Fibroblast of the aortic adventitia (primary cell): ENCODE measurements at regions not wholly inside any gene's neighbourhood (a gene's known extent, or its start where the extent isn't known, plus 50 kb on each side); places are given as distances from the start of the nearest gene placed in this dataset.

ENCODE experiments used
- DNase-seq: peaks from one replicate; pipeline ENCODE4 v3.0.0-alpha.2; 2010; ENCODE audit warnings: low read depth
- H3K4me3 ChIP-seq: 2 replicates; pipeline ENCODE4 v1.5.1; 2011; ENCODE audit warnings: low read depth, mild to moderate bottlenecking, control low read depth, low read length, moderate library complexity
- CTCF ChIP-seq: IDR thresholded peaks from 2 replicates; pipeline ENCODE4 v1.5.1; 2011; ENCODE audit warnings: mild to moderate bottlenecking, low read length, control low read depth, inconsistent platforms; ENCODE audit not compliant: insufficient read depth

- TF ChIP-seq CTCF = no peak
- no peak overlapping the region for H3K4me3 ChIP-seq
- DNase-seq = peak; percentile 51
Measured at GRCh38 chr2:67879586-67880290, 183.1 kb downstream of the C1D start.

- TF ChIP-seq CTCF = no peak
- DNase-seq = peak; percentile 37
- H3K4me3 ChIP-seq = no peak overlapping the region
Measured at GRCh38 chr2:67880291-67880761, 182.5 kb downstream of the C1D start.

GRCh38 chr2:67881816-67882215, 181.0 kb downstream of the C1D start:
- no peak overlapping the region for H3K4me3 ChIP-seq
- no peak for DNase-seq
- TF ChIP-seq CTCF = no peak

- no peak for DNase-seq
- no peak overlapping the region for H3K4me3 ChIP-seq
- no peak for TF ChIP-seq CTCF
Measured at GRCh38 chr2:67883316-67884087, 179.3 kb downstream of the C1D start.

DNA sequence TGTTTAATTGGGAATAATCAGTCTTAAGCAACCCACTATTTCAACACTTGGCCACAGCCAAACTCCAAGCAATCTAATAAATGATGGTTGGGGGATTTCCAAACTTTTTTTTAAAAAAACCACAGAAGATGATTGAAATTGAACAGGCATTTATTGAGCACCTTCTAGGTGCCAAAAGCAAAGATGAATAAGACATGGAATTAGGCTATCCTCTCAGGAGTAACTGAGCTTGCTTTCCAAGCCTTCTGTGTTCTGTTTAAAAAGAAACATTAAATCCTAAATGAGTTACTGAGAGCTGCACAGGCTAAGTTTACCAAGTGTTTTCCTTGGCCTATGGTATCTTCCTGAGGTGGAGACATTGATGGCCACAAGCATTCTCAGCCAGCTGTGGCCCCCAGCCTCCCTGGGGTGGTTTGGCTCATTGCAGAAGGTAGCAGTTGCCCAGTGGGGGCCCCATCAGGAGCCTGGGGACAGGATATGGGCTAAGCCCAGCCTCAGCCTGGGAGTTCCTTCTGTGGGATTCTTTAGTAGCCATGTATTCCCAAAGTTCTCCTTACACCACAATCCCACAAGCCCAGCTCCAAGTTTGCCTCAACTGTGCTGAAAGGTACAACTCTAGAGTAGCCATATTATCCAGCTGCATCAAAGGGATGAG, 174.3 kb downstream of the C1D start:
- no peak overlapping the region for H3K4me3 ChIP-seq
- peak; percentile 50 for DNase-seq
- TF ChIP-seq CTCF = no peak

GRCh38 chr2:67889056-67889455, 173.7 kb downstream of the C1D start:
- no peak overlapping the region for H3K4me3 ChIP-seq
- DNase-seq = no peak
- no peak for TF ChIP-seq CTCF
